Loucy (cell line): ENCODE measurements at regions not wholly inside any gene's neighbourhood (a gene's known extent, or its start where the extent isn't known, plus 50 kb on each side); places are given as distances from the start of the nearest gene placed in this dataset.

Source experiments
- H2AFZ ChIP-seq: fragments of 200-600 bp; sonication (generic); 2 replicates; pipeline ENCODE4 v1.6.0; 2016; ENCODE audit warnings: antibody characterized with exemption, mild to moderate bottlenecking, low read length, moderate library complexity
- H3F3A ChIP-seq: fragments of 200-600 bp; 2 replicates; pipeline ENCODE4 v1.6.0; 2016; ENCODE audit warnings: antibody characterized with exemption, low read depth, mild to moderate bottlenecking
- H3K27me3 ChIP-seq: fragments of 200-600 bp; sonication (generic); 2 replicates; pipeline ENCODE4 v1.6.1; 2014; ENCODE audit warnings: low read length, mild to moderate bottlenecking; ENCODE audit not compliant: insufficient read depth, poor library complexity, severe bottlenecking
- H3K36me3 ChIP-seq: fragments of 200-600 bp; sonication (generic); 2 replicates; pipeline ENCODE4 v1.6.1; 2016; ENCODE audit warnings: low read length; ENCODE audit not compliant: insufficient read depth
- H3K4me1 ChIP-seq: fragments of 200-600 bp; sonication (generic); 2 replicates; pipeline ENCODE4 v1.5.1; 2014; ENCODE audit warnings: low read length, mild to moderate bottlenecking; ENCODE audit not compliant: insufficient read depth, poor library complexity, severe bottlenecking
- H3K4me2 ChIP-seq: fragments of 200-600 bp; sonication (generic); 2 replicates; pipeline ENCODE4 v1.6.0; 2014; ENCODE audit warnings: antibody characterized with exemption, low read length, low read depth, mild to moderate bottlenecking; ENCODE audit not compliant: poor library complexity, severe bottlenecking
- H3K4me3 ChIP-seq: fragments of 200-600 bp; sonication (generic); 2 replicates; pipeline ENCODE4 v1.5.1; 2014; ENCODE audit warnings: low read length, mild to moderate bottlenecking, mixed read lengths; ENCODE audit not compliant: poor library complexity, severe bottlenecking
- H3K79me2 ChIP-seq: fragments of 200-600 bp; sonication (generic); 2 replicates; pipeline ENCODE4 v1.6.1; 2014; ENCODE audit warnings: low read length; ENCODE audit not compliant: insufficient read depth
- H3K9ac ChIP-seq: fragments of 200-600 bp; sonication (generic); 2 replicates; pipeline ENCODE4 v1.6.0; 2014; ENCODE audit warnings: mild to moderate bottlenecking, low read depth, low read length, moderate library complexity; ENCODE audit not compliant: poor library complexity, severe bottlenecking
- H3K9me2 ChIP-seq: fragments of 200-600 bp; sonication (generic); replicated peaks from 2 replicates; pipeline ENCODE4 v1.6.1; 2016; ENCODE audit warnings: low read depth, low read length, mixed read lengths
- H3K9me3 ChIP-seq: fragments of 200-600 bp; sonication (generic); 2 replicates; pipeline ENCODE4 v1.6.1; 2014; ENCODE audit warnings: mild to moderate bottlenecking, antibody characterized with exemption, low read length, low read depth; ENCODE audit not compliant: insufficient read depth
- H4K20me1 ChIP-seq: fragments of 200-600 bp; sonication (generic); 2 replicates; pipeline ENCODE4 v1.6.0; 2014; ENCODE audit warnings: antibody characterized with exemption, low read length, mild to moderate bottlenecking; ENCODE audit not compliant: insufficient read depth, poor library complexity, severe bottlenecking
- CTCF ChIP-seq: fragments of 200-600 bp; sonication (generic); conservative IDR thresholded peaks from 2 replicates; pipeline ENCODE4 v1.5.1; 2014; ENCODE audit warnings: mild to moderate bottlenecking, antibody characterized with exemption, low read length
- EZH2phosphoT487 ChIP-seq: fragments of 200-600 bp; IDR thresholded peaks from 2 replicates; pipeline ENCODE4 v1.6.1; 2018; ENCODE audit warnings: antibody characterized with exemption, mild to moderate bottlenecking, moderate library complexity, borderline replicate concordance

- H3F3A ChIP-seq: no peaks in the 10 kb centered on the region
- H4K20me1 ChIP-seq: no peaks in the 10 kb centered on the region
- no peaks in the 10 kb centered on the region for H3K9me3 ChIP-seq
- H3K9me2 ChIP-seq: no peaks in the 10 kb centered on the region
- no peak overlapping the region for H2AFZ ChIP-seq
- no peaks in the 10 kb centered on the region for H3K27me3 ChIP-seq
- no peak overlapping the region for H3K4me2 ChIP-seq
- H3K9ac ChIP-seq: no peak overlapping the region
- no peaks in the 10 kb centered on the region for H3K36me3 ChIP-seq
- no peak for TF ChIP-seq EZH2phosphoT487
- H3K79me2 ChIP-seq: no peaks in the 10 kb centered on the region
- H3K4me3 ChIP-seq: no peak overlapping the region
- no peaks in the 10 kb centered on the region for H3K4me1 ChIP-seq
Measured at GRCh38 chr2:21803550-21803949, 679.8 kb downstream of the TDRD15 start.

GRCh38 chr2:21804151-21804550, 680.4 kb downstream of the TDRD15 start:
- TF ChIP-seq CTCF: no peak
- no peak for TF ChIP-seq EZH2phosphoT487
- Histone ChIP-seq H3K9me3 (no peaks in the 10 kb centered on the region), H3K4me1 (no peaks in the 10 kb centered on the region), H2AFZ (no peak overlapping the region), H4K20me1 (no peaks in the 10 kb centered on the region), H3K4me2 (no peak overlapping the region), H3K79me2 (no peaks in the 10 kb centered on the region), H3K9me2 (no peaks in the 10 kb centered on the region), H3K4me3 (no peak overlapping the region), H3K27me3 (no peaks in the 10 kb centered on the region), H3F3A (no peaks in the 10 kb centered on the region), H3K36me3 (no peaks in the 10 kb centered on the region), H3K9ac (no peak overlapping the region)

- Histone ChIP-seq H3K79me2 (no peaks in the 10 kb centered on the region), H2AFZ (no peak overlapping the region), H3K36me3 (no peaks in the 10 kb centered on the region), H3K9me3 (no peaks in the 10 kb centered on the region), H3K9me2 (no peaks in the 10 kb centered on the region), H3K4me1 (no peaks in the 10 kb centered on the region), H3K27me3 (no peaks in the 10 kb centered on the region), H3K4me2 (no peak overlapping the region), H3F3A (no peaks in the 10 kb centered on the region), H3K9ac (no peak overlapping the region), H4K20me1 (no peaks in the 10 kb centered on the region), H3K4me3 (no peak overlapping the region)
- TF ChIP-seq EZH2phosphoT487 (no peak), CTCF (no peak)
Measured at GRCh38 chr2:21811541-21811940, 687.8 kb downstream of the TDRD15 start.

- H2AFZ ChIP-seq: no peak overlapping the region
- no peaks in the 10 kb centered on the region for H3K9me2 ChIP-seq
- TF ChIP-seq EZH2phosphoT487 (no peak), CTCF (no peak)
- H3K79me2 ChIP-seq: no peaks in the 10 kb centered on the region
- no peaks in the 10 kb centered on the region for H3K4me1 ChIP-seq
- H3K4me3 ChIP-seq: no peak overlapping the region
- H3K4me2 ChIP-seq: no peak overlapping the region
- no peaks in the 10 kb centered on the region for H3K36me3 ChIP-seq
- no peaks in the 10 kb centered on the region for H3K9me3 ChIP-seq
- H3K9ac ChIP-seq: no peak overlapping the region
- no peaks in the 10 kb centered on the region for H3K27me3 ChIP-seq
- H4K20me1 ChIP-seq: no peaks in the 10 kb centered on the region
- no peaks in the 10 kb centered on the region for H3F3A ChIP-seq
Measured at GRCh38 chr2:21812766-21813165, 689.0 kb downstream of the TDRD15 start.
